DMS153 (cell line): ENCODE measurements at regions not wholly inside any gene's neighbourhood (a gene's known extent, or its start where the extent isn't known, plus 50 kb on each side); places are given as distances from the start of the nearest gene placed in this dataset.
"Not testable (repeated sequence)": the region's sequence is repeated elsewhere in the genome, so short reads cannot be mapped to it uniquely, and the experiment has no call there.

ENCODE experiments used
- DNase-seq: peaks from one replicate; lab custom pipeline; 2025; lab: John Stamatoyannopoulos, UW

GRCh38 chr5:158606233-158606632, 493.5 kb downstream of the EBF1 start:
- no peak for DNase-seq

- no peak for DNase-seq
Measured at GRCh38 chr5:158602981-158603380, 496.7 kb downstream of the EBF1 start.

- no peak for DNase-seq
Measured at GRCh38 chr5:158601118-158601517, 498.6 kb downstream of the EBF1 start.

DNA sequence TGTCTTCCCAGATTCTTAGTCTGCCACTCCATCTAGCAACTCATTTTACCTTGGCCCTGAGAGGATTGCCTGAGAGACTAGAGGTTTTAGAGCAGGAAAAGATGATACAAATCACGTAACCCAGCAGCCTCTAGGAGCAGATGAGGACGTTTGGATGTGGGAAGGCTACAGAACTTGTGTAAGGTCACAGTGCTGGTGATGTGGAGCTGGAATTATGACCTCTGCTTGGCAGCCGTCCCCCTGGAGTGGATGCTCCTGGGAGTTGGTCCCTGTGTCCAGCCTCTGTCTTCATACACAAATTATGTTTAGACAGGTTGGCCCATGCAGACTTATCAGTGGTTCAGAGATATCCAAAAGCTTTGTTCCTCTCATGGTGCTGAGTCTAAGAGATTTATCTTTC, 499.0 kb downstream of the EBF1 start:
- no peak for DNase-seq

DNA sequence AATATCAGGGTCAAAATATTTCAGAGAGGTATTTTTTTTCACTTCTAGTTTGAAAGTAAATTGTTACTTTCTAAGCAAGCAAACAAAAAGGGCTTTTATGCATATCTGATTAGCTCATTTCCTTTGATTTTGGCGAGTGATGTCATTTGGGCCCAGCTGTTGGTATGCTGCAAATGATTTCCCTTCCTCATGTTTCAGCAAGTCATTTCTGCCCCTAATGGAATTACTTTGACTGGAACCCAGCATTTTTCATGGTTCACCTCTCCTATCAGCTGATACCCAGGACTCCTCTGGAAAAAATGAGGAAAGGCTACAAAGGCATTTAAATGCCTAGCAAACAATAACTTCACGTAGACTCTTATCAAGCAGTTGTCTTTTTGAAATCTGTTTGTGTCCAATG, 500.6 kb downstream of the EBF1 start:
- no peak for DNase-seq

DNA sequence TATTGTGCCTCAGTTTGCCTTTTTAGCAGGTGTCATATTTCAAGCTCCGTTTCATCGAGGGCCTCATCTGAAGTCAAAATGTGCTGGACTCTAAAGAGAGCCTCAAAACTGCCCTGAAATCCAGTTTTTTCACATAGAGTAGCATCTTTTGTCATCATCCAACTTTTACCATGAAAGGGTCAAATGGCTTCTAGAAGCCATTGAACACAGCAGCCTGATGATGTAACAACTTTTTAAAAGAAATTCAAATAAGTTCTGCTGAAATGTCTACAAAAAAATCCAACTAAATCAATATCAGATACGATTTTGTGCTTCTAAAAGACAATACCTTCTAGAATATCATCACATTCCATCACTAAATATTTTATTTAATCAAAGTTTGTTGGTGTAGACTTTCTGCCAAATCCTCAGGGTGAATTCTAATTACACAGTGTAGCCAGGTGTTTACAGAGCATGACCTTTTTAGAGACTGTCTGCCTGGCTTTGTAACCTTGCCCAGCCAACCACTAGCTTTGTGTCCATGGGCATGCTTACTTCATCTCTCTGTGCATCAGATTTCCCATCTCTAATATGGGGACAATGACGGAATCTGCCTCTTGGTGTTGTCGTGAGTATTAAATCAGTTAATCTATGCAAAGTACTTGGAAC, 505.0 kb downstream of the EBF1 start:
- DNase-seq = no peak

- DNase-seq = no peak
Measured at GRCh38 chr5:158593925-158594324, 505.8 kb downstream of the EBF1 start.

DNA sequence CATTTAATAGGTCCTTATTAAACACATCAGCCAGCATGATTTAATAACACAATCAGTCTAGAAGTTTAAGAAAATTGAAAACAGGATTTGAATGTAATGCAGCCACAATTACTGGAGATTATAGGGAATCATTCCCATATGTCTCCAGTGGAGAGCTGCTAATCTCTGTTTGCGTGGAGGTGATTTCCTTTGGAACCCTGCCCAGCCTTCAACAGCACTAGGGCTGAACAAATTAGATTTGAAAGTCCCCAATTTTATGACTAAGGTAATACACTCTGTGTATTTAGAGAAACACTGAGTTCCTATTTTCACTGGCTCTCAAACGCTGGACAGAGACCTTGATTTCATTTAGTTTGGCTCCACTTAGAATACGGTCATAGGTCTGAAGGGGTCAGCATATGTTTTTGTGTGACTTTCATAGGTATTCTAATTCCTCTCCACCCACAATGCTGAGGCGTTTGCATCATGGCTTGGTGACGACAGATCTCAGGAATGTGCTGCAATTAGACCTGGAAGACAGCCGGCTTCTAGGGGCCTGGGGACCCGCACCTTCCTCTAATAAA, 508.3 kb downstream of the EBF1 start:
- DNase-seq = no peak

- no peak for DNase-seq
Measured at GRCh38 chr5:158590746-158591300, 508.9 kb downstream of the EBF1 start.

DNA sequence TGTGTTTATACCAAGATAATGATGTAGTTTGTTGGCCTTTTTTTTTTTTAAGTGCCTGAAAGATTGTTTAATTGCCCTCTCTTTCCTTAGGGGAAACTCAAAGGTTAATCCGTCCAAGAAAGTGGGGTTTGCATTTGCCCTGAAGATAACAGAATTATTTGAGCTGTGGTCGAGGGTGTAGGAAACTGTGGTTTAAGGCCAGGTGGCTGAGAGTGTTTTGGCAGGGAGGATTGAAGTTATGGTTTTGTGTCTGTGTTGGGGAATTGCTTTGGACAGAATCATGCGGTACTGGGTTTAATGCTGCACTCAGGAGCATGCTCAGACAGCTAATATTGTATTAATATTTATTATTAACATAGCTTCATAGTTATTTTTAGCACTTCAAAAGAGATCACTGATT, 509.8 kb downstream of the EBF1 start:
- no peak for DNase-seq

- DNase-seq = no peak
Measured at GRCh38 chr5:158588617-158589016, 511.1 kb downstream of the EBF1 start.

GRCh38 chr5:158586054-158586453, 513.7 kb downstream of the EBF1 start:
- DNase-seq = no peak

- DNase-seq = not testable (repeated sequence)
Measured at GRCh38 chr5:158582669-158583068, 517.0 kb downstream of the EBF1 start.

- DNase-seq = no peak
Measured at GRCh38 chr5:158573829-158574228, 525.9 kb downstream of the EBF1 start.

GRCh38 chr5:158570502-158570901, 529.2 kb downstream of the EBF1 start:
- no peak for DNase-seq

DNA sequence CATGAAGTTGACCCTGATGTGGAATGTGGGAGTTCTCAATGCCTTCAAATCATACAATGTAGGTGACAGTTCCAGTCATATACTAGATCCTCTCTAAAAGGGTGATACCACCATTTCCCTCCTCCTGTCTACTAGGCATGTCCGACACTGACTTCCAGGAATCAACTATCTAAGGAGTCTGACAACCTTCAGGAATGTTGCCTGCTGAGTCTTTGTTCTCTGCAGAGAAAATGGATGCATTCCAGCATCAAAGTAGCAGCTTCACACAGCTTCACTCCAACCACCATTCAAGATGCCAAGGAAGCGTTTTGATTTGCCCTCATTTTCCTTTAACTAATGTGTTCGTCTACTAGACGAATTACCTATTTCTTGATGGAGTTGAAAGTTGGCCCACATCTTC, 530.2 kb downstream of the EBF1 start:
- no peak for DNase-seq

DNA sequence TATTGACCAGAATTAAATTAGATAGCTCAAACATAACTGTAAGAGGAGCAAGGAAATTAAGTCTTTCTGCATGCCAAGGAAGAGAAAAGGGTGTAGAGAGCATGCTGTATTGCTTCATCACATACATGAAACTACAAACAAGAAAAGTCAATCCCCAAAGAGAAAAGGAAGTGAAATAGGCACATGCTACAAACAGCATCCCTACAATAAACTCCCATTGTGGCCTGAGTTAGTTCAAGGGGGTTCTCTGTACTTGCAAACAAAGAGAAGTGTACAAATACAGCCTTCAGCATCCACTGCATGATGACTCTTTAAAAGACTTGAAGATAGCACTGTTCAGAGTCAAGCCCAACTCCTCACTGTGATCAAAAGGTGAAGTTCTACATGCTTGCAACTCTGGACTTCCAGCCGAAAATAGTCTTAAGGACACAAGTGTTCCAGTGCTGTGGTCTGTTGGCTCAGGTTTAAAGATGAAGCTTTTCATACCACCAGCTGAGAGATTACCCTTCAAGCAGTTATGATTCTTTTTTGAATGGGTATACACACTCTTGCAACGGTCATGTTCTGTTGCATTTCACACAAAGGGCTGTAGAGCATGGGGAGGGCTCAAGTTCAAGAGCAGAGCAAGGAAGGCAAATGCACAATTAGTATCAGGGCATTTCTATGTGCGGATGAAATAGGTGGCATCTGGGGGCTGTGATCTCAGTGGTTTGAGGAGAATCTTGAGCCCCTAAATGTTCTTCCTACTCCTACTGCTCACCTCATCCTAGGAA, 534.5 kb downstream of the EBF1 start:
- DNase-seq = no peak

- DNase-seq = no peak
Measured at GRCh38 chr5:158563760-158564390, 535.8 kb downstream of the EBF1 start.

DNA sequence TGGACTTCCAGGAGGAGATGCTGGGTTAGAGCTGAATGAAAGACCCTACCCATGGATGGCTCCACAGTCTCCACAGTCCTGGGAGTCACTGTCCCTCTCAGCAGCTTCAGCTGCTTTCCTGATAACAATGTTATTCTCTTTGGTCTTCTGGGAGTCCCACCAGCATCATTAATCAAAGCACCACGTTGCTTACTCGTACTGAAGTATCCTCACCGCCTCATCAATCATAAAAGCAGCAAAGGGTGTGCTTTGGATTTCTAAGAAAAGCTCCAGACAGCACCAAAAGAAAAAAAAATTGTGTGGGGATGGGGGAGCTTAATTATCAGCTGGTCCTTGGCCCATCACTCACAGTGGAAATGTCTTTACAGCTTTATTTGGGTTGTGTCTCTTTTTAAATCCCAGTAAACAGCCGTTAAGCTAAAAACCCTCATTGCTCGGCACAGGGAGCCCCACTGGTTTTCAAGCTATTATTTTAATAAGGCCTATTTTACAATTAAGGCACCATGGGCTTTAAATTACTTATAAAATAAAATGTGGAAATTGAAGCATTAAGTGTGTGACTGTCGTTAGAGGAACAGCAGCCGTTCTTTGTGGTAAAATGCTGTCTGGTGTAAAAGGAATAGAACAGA, 538.0 kb downstream of the EBF1 start:
- DNase-seq = no peak

DNA sequence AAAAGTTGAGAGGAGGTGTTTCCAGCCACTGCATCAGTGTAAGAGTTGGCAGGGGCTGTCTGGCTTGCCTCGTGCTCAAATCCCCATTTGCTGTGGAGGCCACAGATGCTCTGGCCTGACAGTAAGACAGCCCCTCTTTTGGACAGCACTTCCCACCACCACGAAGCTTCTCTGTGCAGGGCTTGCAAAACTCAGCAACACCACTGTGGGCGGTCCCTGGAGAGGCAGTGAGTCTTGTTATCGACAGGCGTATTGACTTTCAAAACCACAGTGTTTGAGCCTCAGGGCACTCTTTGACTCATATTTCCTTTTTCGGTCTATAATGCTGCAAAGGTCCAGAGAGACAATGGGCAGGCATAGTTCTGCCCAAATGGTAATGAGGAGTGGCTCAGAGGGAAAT, 539.5 kb downstream of the EBF1 start:
- DNase-seq = no peak

DNA sequence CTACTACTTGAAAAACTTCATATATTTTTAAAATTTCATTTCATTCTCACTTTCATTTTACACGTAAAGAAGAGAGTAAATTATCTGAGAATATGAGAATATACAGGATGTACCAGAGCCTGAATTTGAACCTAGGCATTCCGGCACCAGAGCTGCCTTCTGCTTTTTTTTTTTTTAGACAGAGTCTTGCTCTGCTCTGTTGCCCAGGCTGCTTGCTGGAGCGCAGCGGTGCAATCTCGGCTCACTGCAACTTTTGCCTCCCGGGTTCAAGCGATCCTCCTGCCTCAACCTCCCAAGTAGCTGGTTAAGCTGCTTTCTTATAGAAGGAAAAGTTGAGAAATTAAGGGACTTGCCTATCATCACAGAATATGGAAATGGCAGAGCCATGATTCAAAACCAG, 540.1 kb downstream of the EBF1 start:
- DNase-seq = no peak

DNA sequence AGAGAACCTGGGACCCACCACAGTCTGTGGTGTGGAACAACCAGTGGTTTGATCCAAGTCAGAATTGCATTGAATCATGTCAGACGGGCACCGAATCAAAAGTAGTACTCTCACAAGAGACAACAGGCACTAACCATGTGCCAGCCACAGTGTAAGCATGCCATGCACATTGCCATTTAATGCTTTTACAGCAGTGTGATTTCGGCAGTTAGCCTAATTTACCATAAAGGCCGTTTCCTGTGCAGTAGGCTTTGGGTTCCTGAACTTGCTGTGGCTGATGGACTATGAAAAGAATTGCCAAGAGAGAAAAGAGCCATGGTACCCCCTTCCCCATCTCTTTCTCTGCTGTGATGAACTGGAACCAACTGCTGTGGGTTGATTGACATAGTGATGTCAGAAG, 540.6 kb downstream of the EBF1 start:
- no peak for DNase-seq
